A673 (cell line): ENCODE measurements at regions not wholly inside any gene's neighbourhood (a gene's known extent, or its start where the extent isn't known, plus 50 kb on each side); places are given as distances from the start of the nearest gene placed in this dataset.

Experiments used
- BruUV-seq: library from RNA; stranded (reverse); fragments of 400-500 nt; replicated peaks from 2 replicates; lab custom pipeline; 2021; lab: Mats Ljungman, UMichigan
- CTCF ChIA-PET: fragments of 300-600 bp; sonication (Branson Sonifier 250); formaldehyde crosslinking; loops from one replicate; lab custom pipeline; 2022; ENCODE audit warnings: antibody characterized with exemption; lab: Charles Lee
- POLR2A ChIA-PET: fragments of 300-600 bp; sonication (Branson Sonifier 250); formaldehyde crosslinking; loops from one replicate; lab custom pipeline; 2022; ENCODE audit warnings: antibody characterized with exemption; ENCODE audit not compliant: low non-redundant PET; lab: Charles Lee
- DNase-seq: peaks from one replicate; pipeline ENCODE4 v3.0.0-alpha.2; 2015; ENCODE audit warnings: low spot score
- H3K27ac ChIP-seq: fragments of 200-600 bp; sonication (generic); 2 replicates; pipeline ENCODE4 v1.5.1; 2016; ENCODE audit warnings: mixed run types, low read depth, mild to moderate bottlenecking, mixed read lengths, antibody characterized with exemption, low read length; ENCODE audit not compliant: poor library complexity, severe bottlenecking
- H3K27me3 ChIP-seq: fragments of 200-600 bp; sonication (generic); replicated peaks from 2 replicates; pipeline ENCODE4 v1.6.1; 2017; ENCODE audit warnings: mixed run types, low read depth, mild to moderate bottlenecking, mixed read lengths, antibody characterized with exemption, low read length; ENCODE audit not compliant: insufficient read depth, poor library complexity
- H3K36me3 ChIP-seq: fragments of 200-600 bp; sonication (generic); 2 replicates; pipeline ENCODE4 v1.6.1; 2016; ENCODE audit warnings: mixed run types, mild to moderate bottlenecking, mixed read lengths, antibody characterized with exemption, low read length; ENCODE audit not compliant: insufficient read depth, poor library complexity, severe bottlenecking
- H3K4me1 ChIP-seq: fragments of 200-600 bp; sonication (generic); 2 replicates; pipeline ENCODE4 v1.6.1; 2017; ENCODE audit warnings: mixed run types, mild to moderate bottlenecking, mixed read lengths, antibody characterized with exemption, low read length; ENCODE audit not compliant: insufficient read depth, poor library complexity, severe bottlenecking
- H3K4me3 ChIP-seq: fragments of 200-600 bp; sonication (generic); 2 replicates; pipeline ENCODE4 v1.5.1; 2016; ENCODE audit warnings: low read depth, mixed run types, mild to moderate bottlenecking, mixed read lengths, low read length; ENCODE audit not compliant: poor library complexity, severe bottlenecking
- H3K9me3 ChIP-seq: fragments of 200-600 bp; sonication (generic); 2 replicates; pipeline ENCODE4 v1.6.1; 2016; ENCODE audit warnings: mixed run types, low read depth, mild to moderate bottlenecking, mixed read lengths, antibody characterized with exemption, low read length; ENCODE audit not compliant: poor library complexity, severe bottlenecking
- EZH2 ChIP-seq: fragments of 200-600 bp; sonication (generic); IDR thresholded peaks from 2 replicates; pipeline ENCODE4 v1.6.1; 2017; ENCODE audit warnings: borderline replicate concordance, low read depth, mild to moderate bottlenecking, mixed read lengths, antibody characterized with exemption, low read length; ENCODE audit not compliant: poor library complexity, severe bottlenecking
- intact Hi-C: fragments of 100-400 bp; cut with micrococcal nuclease; formaldehyde crosslinking; loops from one replicate; pipeline ENCODE4 v1.10.0; 2022; ENCODE audit not compliant: unreplicated experiment
- TF ChIP-seq, protein P1 (sequence below): fragments of 300-800, 200-600 bp; sonication (generic); conservative IDR thresholded peaks from 2 replicates; pipeline ENCODE4 v1.5.1; 2017; ENCODE audit warnings: low read depth, mild to moderate bottlenecking, antibody characterized with exemption, low read length, moderate library complexity, mixed read lengths

DNA sequence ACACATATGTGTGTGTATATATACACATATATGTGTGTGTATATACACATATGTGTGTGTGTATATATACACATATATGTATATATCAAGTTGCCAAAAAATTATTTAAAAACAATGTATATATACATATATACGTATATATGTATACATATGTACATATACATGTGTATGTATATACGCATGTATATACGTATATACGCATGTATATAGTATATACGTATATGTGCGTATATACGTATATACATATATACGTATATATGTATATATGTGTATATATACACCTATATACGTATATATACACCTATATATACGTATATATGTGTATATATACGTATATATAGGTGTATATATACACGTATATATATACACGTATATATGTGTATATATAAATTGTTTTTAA lies 57.0 kb upstream of the ZNF644 start:
- DNase-seq: no peak
- no TSS peak for BruUV-seq
- no peak for TF ChIP-seq EZH2
- TF ChIP-seq, protein P1, sequence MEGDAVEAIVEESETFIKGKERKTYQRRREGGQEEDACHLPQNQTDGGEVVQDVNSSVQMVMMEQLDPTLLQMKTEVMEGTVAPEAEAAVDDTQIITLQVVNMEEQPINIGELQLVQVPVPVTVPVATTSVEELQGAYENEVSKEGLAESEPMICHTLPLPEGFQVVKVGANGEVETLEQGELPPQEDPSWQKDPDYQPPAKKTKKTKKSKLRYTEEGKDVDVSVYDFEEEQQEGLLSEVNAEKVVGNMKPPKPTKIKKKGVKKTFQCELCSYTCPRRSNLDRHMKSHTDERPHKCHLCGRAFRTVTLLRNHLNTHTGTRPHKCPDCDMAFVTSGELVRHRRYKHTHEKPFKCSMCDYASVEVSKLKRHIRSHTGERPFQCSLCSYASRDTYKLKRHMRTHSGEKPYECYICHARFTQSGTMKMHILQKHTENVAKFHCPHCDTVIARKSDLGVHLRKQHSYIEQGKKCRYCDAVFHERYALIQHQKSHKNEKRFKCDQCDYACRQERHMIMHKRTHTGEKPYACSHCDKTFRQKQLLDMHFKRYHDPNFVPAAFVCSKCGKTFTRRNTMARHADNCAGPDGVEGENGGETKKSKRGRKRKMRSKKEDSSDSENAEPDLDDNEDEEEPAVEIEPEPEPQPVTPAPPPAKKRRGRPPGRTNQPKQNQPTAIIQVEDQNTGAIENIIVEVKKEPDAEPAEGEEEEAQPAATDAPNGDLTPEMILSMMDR: no peak
- no peaks in the 10 kb centered on the region for H3K36me3 ChIP-seq
- H3K4me3 ChIP-seq: no peak overlapping the region
- intact Hi-C loops: no loop called here
- H3K27me3 ChIP-seq: no peaks in the 10 kb centered on the region
- H3K27ac ChIP-seq: no peak overlapping the region
- no peaks in the 10 kb centered on the region for H3K9me3 ChIP-seq
- peaks cover 8% of the 10 kb centered on the region for H3K4me1 ChIP-seq
- ChIA-PET CTCF (no interaction called here), POLR2A (no interaction called here)

DNA sequence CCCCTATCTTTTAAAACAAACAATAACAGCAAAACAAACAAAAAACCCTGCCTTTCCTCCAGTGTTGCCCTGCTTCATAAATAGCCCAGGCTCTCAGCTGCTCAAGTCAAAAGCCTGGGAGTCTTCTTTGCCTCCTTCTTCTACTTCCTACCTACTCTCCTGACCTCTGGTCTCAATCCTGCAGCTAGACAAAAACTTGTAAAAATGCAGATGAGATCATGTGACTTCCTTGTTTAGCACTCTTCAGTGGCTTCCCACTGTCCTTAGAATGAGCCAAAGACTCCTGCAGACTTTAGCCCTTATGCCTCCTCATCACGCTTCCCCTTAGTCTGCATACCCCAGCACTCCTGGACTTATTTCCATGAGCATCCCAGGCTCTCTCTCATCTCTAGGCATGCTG lies 55.0 kb upstream of the ZNF644 start:
- intact Hi-C loops: no loop called here
- TF ChIP-seq, protein P1: no peak
- no peak for TF ChIP-seq EZH2
- ChIA-PET CTCF (no interaction called here), POLR2A (no interaction called here)
- Histone ChIP-seq H3K9me3 (no peaks in the 10 kb centered on the region), H3K4me3 (no peak overlapping the region), H3K27ac (no peak overlapping the region), H3K36me3 (no peaks in the 10 kb centered on the region), H3K4me1 (peaks cover 8% of the 10 kb centered on the region), H3K27me3 (no peaks in the 10 kb centered on the region)
- peak; percentile 15 for DNase-seq
- no TSS peak for BruUV-seq

DNA sequence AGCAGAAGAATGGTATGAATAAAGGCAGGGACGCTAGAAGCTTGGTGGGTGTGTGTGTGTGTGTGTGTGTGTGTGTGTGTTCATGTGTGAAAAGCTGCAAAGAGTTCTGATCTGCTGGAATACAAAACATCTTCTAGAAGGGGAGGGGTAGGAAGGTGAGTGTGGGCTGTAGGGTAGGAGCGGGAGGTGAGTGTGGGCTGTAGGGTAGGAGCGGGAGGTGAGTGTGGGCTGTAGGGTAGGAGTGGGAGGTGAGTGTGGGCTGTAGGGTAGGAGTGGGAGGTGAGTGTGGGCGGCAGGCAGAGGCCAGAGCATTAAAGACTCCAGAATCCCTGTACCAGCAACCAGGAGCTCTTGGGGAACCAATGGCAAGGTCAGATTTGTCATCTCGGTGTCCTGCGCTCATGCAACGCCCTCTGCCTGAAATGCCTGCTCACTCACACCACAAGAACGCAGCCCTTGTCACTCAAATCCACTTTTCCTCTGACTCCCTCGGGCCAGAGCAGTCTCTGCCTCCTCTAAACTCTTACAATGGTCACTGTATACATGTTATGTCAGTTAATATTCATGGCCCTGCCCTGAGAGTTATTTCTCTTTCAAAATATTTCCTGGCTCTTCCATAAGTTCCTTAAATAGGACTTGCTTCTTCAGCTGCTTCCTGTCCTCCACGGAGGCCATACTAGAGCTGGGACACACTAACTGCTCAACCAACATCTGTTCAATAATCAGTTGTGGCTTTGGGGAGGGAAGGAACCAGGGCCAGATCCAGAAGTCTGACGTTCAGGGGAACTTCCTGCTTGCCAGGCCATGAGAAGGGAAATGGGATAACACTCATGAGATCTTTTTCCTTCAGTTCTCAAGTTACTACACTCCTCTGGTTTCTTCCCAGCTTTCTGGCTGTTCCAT lies 53.6 kb upstream of the ZNF644 start:
- Histone ChIP-seq H3K4me3 (no peak overlapping the region), H3K27me3 (no peaks in the 10 kb centered on the region), H3K4me1 (peaks cover 8% of the 10 kb centered on the region), H3K27ac (no peak overlapping the region), H3K36me3 (no peaks in the 10 kb centered on the region), H3K9me3 (no peaks in the 10 kb centered on the region)
- BruUV-seq: no TSS peak
- no peak for DNase-seq
- ChIA-PET CTCF (no interaction called here), POLR2A (interaction anchor here (0.7 kb wide), 1 partner anchor 25 kb away, joined by 3 read pairs; no protein-coding TSS in a partner anchor)
- intact Hi-C loops: no loop called here
- TF ChIP-seq, protein P1: no peak
- no peak for TF ChIP-seq EZH2
